ENCODE measurements at regions not wholly inside any gene's neighbourhood (a gene's known extent, or its start where the extent isn't known, plus 50 kb on each side); places are given as distances from the start of the nearest gene placed in this dataset.

DNA sequence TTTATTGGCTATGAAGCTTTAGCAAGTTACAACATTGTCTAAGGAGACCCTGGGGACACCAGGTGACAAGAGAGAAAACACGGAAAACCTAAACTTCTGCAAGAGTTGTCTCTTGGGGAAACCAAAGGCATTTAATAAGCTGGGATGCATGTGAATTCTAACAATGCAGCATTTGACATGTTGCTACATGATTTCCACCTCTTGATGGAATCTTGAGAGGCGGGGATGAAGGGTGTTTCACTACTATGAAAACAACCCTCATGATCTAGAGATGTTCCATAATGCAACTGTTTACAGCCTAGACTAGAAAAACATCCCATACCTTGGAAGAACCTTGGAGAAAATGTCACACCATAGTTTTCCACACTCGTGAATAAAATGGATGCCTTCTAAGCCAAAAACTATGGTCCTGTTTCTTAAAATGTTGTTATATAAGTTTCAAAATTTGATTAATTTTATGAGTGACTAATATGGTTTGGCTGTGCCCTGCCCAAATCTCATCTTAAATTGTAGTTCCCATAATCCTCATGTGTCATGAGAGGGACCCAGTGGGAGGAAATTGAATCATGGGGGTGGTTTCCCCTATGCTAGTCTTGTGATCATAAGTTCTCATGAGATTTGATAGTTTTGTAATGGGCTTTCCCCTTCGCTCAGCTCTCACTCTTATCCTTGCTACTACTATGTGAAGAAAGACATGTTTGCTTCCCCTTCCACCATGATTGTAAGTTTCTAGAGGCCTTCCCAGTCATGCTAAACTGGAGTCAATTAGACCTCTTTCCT is 164.6 kb downstream of the TNFSF13B start:
- Histone ChIP-seq H3K27me3 (ENCODE audit: control insufficient read depth in 2 of 2, insufficient read depth in 2 of 2, low read length in 2 of 2) (no peaks in the 10 kb centered on the region), H3K27ac (ENCODE audit: low read depth in 2 of 2, low read length in 2 of 2) (no peak overlapping the region), H3K4me3 (ENCODE audit: low read length in 2 of 2) (no peak overlapping the region), H3K4me1 (ENCODE audit: control insufficient read depth in 2 of 2, insufficient read depth in 2 of 2, low read length in 2 of 2) (no peaks in the 10 kb centered on the region), H3K9ac (ENCODE audit: low read depth in 1 of 2, low read length in 2 of 2) (no peak overlapping the region), H3K36me3 (ENCODE audit: control insufficient read depth in 2 of 2, insufficient read depth in 2 of 2, low read length in 2 of 2) (no peaks in the 10 kb centered on the region), H3K9me3 (ENCODE audit: control insufficient read depth in 2 of 2, low read length in 2 of 2) (no peaks in the 10 kb centered on the region)

DNA sequence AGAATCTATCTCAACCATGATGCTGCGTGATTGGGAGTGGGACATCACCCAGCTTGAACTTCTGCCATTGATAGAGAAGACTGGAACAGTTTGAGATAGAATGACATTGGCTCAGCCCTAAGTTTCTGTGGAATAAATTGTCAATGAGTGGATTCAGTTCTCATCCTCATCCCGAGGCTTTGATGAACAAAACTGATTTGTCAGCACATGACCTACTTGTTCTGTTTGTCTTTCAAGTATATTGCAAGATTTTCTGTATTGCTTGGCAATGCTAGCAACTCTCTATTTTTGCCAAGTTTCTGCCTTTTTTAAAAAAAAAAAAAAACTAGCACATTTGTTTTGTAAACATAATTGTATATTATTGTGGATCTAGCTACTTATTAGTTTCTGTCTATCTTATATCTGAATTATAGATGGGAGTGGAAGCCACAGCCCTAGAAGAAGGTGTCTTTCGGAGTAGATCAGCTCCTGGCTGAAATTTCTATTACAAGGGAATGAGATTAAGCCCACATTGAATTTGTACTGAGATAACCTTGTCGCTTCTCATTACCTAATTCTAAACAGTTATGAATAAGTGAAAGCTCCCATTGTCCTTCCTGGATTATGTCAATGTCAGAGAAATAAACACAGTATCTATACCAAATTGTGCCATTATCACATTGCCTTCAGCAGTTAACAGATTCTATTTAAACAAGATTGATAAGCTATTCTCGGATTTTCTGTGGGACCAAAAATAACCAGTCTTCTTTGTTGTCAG is 166.1 kb downstream of the TNFSF13B start:
- no peaks in the 10 kb centered on the region for H3K27me3 ChIP-seq (ENCODE audit: control insufficient read depth in 2 of 2, insufficient read depth in 2 of 2, low read length in 2 of 2)
- no peak overlapping the region for H3K9ac ChIP-seq (ENCODE audit: low read depth in 1 of 2, low read length in 2 of 2)
- H3K36me3 ChIP-seq (ENCODE audit: control insufficient read depth in 2 of 2, insufficient read depth in 2 of 2, low read length in 2 of 2) = no peaks in the 10 kb centered on the region
- H3K27ac ChIP-seq (ENCODE audit: low read depth in 2 of 2, low read length in 2 of 2) = no peak overlapping the region
- H3K4me3 ChIP-seq (ENCODE audit: low read length in 2 of 2) = no peak overlapping the region
- no peaks in the 10 kb centered on the region for H3K9me3 ChIP-seq (ENCODE audit: control insufficient read depth in 2 of 2, low read length in 2 of 2)
- no peaks in the 10 kb centered on the region for H3K4me1 ChIP-seq (ENCODE audit: control insufficient read depth in 2 of 2, insufficient read depth in 2 of 2, low read length in 2 of 2)

DNA sequence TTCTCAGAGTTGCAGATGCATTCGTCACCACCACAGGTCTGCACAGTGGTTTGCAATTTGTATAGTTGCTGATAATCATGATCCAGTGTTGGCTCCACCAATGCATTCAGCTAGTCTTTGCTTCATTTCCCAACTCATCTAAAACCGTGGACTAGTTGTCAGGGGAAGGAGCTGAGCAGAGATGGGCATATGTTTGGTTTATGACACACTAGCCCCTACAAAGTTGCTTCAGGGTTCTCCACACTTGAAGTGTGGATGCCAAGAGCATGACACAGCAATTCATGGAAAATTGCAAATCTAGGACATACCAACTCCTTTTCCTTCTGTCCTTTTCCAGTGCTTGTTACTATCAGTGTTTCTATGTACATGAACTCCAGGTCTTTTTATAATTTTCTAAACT is 168.0 kb downstream of the TNFSF13B start:
- Histone ChIP-seq H3K36me3 (ENCODE audit: control insufficient read depth in 2 of 2, insufficient read depth in 2 of 2, low read length in 2 of 2) (no peaks in the 10 kb centered on the region), H3K9ac (ENCODE audit: low read depth in 1 of 2, low read length in 2 of 2) (no peak overlapping the region), H3K27ac (ENCODE audit: low read depth in 2 of 2, low read length in 2 of 2) (no peak overlapping the region), H3K9me3 (ENCODE audit: control insufficient read depth in 2 of 2, low read length in 2 of 2) (no peaks in the 10 kb centered on the region), H3K4me1 (ENCODE audit: control insufficient read depth in 2 of 2, insufficient read depth in 2 of 2, low read length in 2 of 2) (no peaks in the 10 kb centered on the region), H3K27me3 (ENCODE audit: control insufficient read depth in 2 of 2, insufficient read depth in 2 of 2, low read length in 2 of 2) (no peaks in the 10 kb centered on the region), H3K4me3 (ENCODE audit: low read length in 2 of 2) (no peak overlapping the region)

DNA sequence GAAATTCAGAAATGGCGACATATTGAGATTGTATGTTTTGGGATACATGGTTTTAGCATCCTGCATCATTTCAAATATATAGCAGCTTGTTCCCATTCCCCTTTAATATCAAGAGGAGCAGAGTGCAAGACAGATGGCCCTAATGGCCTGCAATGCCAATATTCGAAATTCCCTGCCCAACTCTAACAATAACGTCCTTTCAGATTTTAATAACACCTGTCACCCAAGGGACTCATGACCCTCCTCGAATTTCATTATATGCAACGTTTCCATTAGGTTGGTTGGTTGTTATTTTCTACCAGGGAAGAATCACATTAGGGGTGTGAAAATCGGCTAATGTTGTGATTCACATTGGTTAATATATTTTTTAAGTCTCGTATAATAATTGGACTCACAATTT is 170.0 kb downstream of the TNFSF13B start:
- Histone ChIP-seq H3K4me3 (ENCODE audit: low read length in 2 of 2) (no peak overlapping the region), H3K9ac (ENCODE audit: low read depth in 1 of 2, low read length in 2 of 2) (no peak overlapping the region), H3K27ac (ENCODE audit: low read depth in 2 of 2, low read length in 2 of 2) (no peak overlapping the region), H3K9me3 (ENCODE audit: control insufficient read depth in 2 of 2, low read length in 2 of 2) (no peaks in the 10 kb centered on the region), H3K27me3 (ENCODE audit: control insufficient read depth in 2 of 2, insufficient read depth in 2 of 2, low read length in 2 of 2) (no peaks in the 10 kb centered on the region), H3K4me1 (ENCODE audit: control insufficient read depth in 2 of 2, insufficient read depth in 2 of 2, low read length in 2 of 2) (no peaks in the 10 kb centered on the region), H3K36me3 (ENCODE audit: control insufficient read depth in 2 of 2, insufficient read depth in 2 of 2, low read length in 2 of 2) (no peaks in the 10 kb centered on the region)

DNA sequence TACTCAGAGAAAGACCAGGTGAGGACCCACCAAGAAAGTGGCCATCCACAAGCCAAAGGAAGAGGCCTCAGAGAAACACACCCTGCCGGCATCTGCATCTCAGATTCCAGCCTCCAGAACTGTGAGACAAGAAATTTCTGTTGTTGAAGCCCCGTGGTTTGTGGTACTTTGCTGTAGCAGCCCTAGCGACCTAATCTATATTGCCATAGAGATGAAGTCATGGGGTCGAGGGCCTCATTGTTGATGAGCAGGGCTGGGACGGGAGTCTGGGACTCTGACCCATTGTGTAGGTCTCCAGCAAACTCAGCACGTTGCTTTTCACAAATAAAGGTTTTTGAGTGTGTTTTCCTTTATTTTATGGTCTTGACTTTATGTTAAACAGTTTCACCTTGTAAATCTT is 174.9 kb downstream of the TNFSF13B start:
- no peak overlapping the region for H3K9ac ChIP-seq (ENCODE audit: low read depth in 1 of 2, low read length in 2 of 2)
- H3K4me3 ChIP-seq (ENCODE audit: low read length in 2 of 2) = no peak overlapping the region
- H3K9me3 ChIP-seq (ENCODE audit: control insufficient read depth in 2 of 2, low read length in 2 of 2) = no peaks in the 10 kb centered on the region
- no peaks in the 10 kb centered on the region for H3K4me1 ChIP-seq (ENCODE audit: control insufficient read depth in 2 of 2, insufficient read depth in 2 of 2, low read length in 2 of 2)
- no peaks in the 10 kb centered on the region for H3K36me3 ChIP-seq (ENCODE audit: control insufficient read depth in 2 of 2, insufficient read depth in 2 of 2, low read length in 2 of 2)
- no peaks in the 10 kb centered on the region for H3K27me3 ChIP-seq (ENCODE audit: control insufficient read depth in 2 of 2, insufficient read depth in 2 of 2, low read length in 2 of 2)
- no peak overlapping the region for H3K27ac ChIP-seq (ENCODE audit: low read depth in 2 of 2, low read length in 2 of 2)

DNA sequence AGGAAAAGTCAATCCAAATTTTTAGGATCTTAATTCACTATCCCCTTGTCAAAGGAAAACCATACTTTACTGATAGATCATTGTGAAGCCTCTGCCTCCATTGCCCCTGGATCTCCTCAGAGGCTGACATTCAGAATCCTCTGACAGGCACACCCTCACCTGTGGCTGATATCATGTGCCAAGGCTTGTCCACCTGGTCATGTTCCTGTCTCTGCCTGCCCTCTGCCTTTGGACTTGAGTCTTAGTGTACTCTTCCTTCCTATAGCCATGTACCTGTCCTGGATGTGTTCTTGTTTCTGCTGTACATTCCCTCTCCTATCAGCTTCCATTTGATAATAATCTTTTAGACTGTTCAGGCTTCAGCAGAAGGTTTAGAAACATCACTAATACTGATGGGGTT is 179.4 kb downstream of the TNFSF13B start:
- H3K4me3 ChIP-seq (ENCODE audit: low read length in 2 of 2) = no peak overlapping the region
- H3K27me3 ChIP-seq (ENCODE audit: control insufficient read depth in 2 of 2, insufficient read depth in 2 of 2, low read length in 2 of 2) = no peaks in the 10 kb centered on the region
- H3K27ac ChIP-seq (ENCODE audit: low read depth in 2 of 2, low read length in 2 of 2) = no peak overlapping the region
- H3K4me1 ChIP-seq (ENCODE audit: control insufficient read depth in 2 of 2, insufficient read depth in 2 of 2, low read length in 2 of 2) = no peaks in the 10 kb centered on the region
- no peaks in the 10 kb centered on the region for H3K9me3 ChIP-seq (ENCODE audit: control insufficient read depth in 2 of 2, low read length in 2 of 2)
- H3K9ac ChIP-seq (ENCODE audit: low read depth in 1 of 2, low read length in 2 of 2) = no peak overlapping the region
- no peaks in the 10 kb centered on the region for H3K36me3 ChIP-seq (ENCODE audit: control insufficient read depth in 2 of 2, insufficient read depth in 2 of 2, low read length in 2 of 2)

DNA sequence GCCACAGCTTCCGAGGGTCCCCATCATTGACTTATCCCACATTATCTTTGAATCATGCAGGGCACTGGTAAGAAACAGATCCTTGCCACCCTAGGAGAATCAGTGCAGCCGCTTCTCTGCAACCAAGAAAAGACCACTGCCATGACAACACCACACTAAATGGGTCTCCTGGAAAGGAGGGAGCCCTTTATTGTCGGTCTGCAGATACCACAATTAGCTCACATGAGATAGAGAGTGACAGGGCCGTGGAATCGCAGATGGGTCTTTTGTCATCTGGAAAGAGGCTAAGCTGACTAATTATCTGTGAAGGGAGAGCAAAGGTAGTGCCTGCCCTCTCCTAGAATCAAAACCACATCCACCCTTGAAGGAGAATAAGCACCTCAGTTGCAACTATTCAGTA is 178.3 kb upstream of the MYO16 start:
- H3K27me3 ChIP-seq (ENCODE audit: control insufficient read depth in 2 of 2, insufficient read depth in 2 of 2, low read length in 2 of 2) = no peaks in the 10 kb centered on the region
- no peak overlapping the region for H3K4me3 ChIP-seq (ENCODE audit: low read length in 2 of 2)
- no peak overlapping the region for H3K9ac ChIP-seq (ENCODE audit: low read depth in 1 of 2, low read length in 2 of 2)
- H3K36me3 ChIP-seq (ENCODE audit: control insufficient read depth in 2 of 2, insufficient read depth in 2 of 2, low read length in 2 of 2) = no peaks in the 10 kb centered on the region
- no peaks in the 10 kb centered on the region for H3K9me3 ChIP-seq (ENCODE audit: control insufficient read depth in 2 of 2, low read length in 2 of 2)
- H3K4me1 ChIP-seq (ENCODE audit: control insufficient read depth in 2 of 2, insufficient read depth in 2 of 2, low read length in 2 of 2) = no peaks in the 10 kb centered on the region
- H3K27ac ChIP-seq (ENCODE audit: low read depth in 2 of 2, low read length in 2 of 2) = no peak overlapping the region

DNA sequence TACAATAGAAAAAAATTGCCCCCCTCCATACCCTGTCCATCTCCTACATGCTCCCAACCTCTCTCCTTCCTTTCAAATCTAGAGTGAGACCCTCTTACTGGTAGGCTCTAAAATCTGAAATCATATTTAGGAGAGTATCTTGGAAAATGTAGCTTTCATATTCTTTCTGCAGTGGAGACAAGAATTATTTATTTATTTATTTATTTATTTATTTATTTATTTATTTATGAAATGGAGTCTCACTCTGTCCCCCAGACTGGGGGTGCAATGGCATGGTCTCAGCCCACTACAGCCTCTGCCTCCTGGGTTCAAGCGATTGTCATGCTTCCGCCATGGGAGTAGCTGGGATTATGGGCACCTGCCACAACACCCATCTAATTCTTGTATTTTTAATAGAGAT is 174.1 kb upstream of the MYO16 start:
- Histone ChIP-seq H3K27ac (ENCODE audit: low read depth in 2 of 2, low read length in 2 of 2) (no peak overlapping the region), H3K36me3 (ENCODE audit: control insufficient read depth in 2 of 2, insufficient read depth in 2 of 2, low read length in 2 of 2) (no peaks in the 10 kb centered on the region), H3K9ac (ENCODE audit: low read depth in 1 of 2, low read length in 2 of 2) (no peak overlapping the region), H3K4me3 (ENCODE audit: low read length in 2 of 2) (no peak overlapping the region), H3K9me3 (ENCODE audit: control insufficient read depth in 2 of 2, low read length in 2 of 2) (no peaks in the 10 kb centered on the region), H3K4me1 (ENCODE audit: control insufficient read depth in 2 of 2, insufficient read depth in 2 of 2, low read length in 2 of 2) (no peaks in the 10 kb centered on the region), H3K27me3 (ENCODE audit: control insufficient read depth in 2 of 2, insufficient read depth in 2 of 2, low read length in 2 of 2) (no peaks in the 10 kb centered on the region)

DNA sequence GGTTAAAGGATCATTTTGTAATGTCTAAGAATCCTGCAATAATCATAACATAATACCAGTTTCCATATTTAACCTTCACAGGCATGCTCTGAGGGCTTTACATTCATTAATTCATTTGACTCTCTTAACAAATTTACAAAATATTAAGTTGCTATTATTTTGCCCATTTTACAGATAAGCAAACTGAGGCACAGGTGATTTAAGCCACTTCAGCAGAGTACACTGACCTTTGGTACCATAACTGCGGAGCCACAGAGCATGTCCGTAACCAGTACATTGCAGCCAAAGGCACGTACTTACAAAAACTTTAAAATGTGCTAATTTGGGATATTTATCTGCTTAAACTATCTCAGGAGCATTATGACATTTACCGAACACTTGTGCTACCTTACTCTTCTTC is 169.4 kb upstream of the MYO16 start:
- no peak overlapping the region for H3K27ac ChIP-seq (ENCODE audit: low read depth in 2 of 2, low read length in 2 of 2)
- H3K27me3 ChIP-seq (ENCODE audit: control insufficient read depth in 2 of 2, insufficient read depth in 2 of 2, low read length in 2 of 2) = no peaks in the 10 kb centered on the region
- H3K36me3 ChIP-seq (ENCODE audit: control insufficient read depth in 2 of 2, insufficient read depth in 2 of 2, low read length in 2 of 2) = no peaks in the 10 kb centered on the region
- no peaks in the 10 kb centered on the region for H3K9me3 ChIP-seq (ENCODE audit: control insufficient read depth in 2 of 2, low read length in 2 of 2)
- no peak overlapping the region for H3K4me3 ChIP-seq (ENCODE audit: low read length in 2 of 2)
- H3K9ac ChIP-seq (ENCODE audit: low read depth in 1 of 2, low read length in 2 of 2) = no peak overlapping the region
- no peaks in the 10 kb centered on the region for H3K4me1 ChIP-seq (ENCODE audit: control insufficient read depth in 2 of 2, insufficient read depth in 2 of 2, low read length in 2 of 2)

DNA sequence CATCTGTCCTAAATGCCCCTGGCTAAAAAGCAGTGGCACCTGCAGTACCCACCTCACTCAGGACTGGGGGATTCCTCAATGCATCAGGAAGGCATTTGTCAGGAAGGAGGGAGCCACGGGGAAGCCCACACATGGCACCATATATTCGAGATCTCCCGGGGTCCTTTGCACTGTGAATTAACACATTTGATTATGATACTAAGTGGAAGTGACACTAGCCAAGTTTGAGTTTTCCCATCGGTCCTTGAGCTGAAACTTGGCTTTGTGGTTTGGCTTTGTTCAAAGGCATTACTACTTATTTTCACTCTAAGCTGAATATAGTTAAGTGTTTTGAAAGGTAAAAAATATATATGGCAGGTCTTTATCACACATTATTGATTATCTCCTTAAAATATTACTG is 168.7 kb upstream of the MYO16 start:
- no peaks in the 10 kb centered on the region for H3K9me3 ChIP-seq (ENCODE audit: control insufficient read depth in 2 of 2, low read length in 2 of 2)
- H3K27ac ChIP-seq (ENCODE audit: low read depth in 2 of 2, low read length in 2 of 2) = no peak overlapping the region
- no peak overlapping the region for H3K4me3 ChIP-seq (ENCODE audit: low read length in 2 of 2)
- H3K9ac ChIP-seq (ENCODE audit: low read depth in 1 of 2, low read length in 2 of 2) = no peak overlapping the region
- no peaks in the 10 kb centered on the region for H3K27me3 ChIP-seq (ENCODE audit: control insufficient read depth in 2 of 2, insufficient read depth in 2 of 2, low read length in 2 of 2)
- H3K36me3 ChIP-seq (ENCODE audit: control insufficient read depth in 2 of 2, insufficient read depth in 2 of 2, low read length in 2 of 2) = no peaks in the 10 kb centered on the region
- no peaks in the 10 kb centered on the region for H3K4me1 ChIP-seq (ENCODE audit: control insufficient read depth in 2 of 2, insufficient read depth in 2 of 2, low read length in 2 of 2)
